Activated CD8-positive, alpha-beta memory T cell treated with anti-CD3 and anti-CD28 coated beads, Interleukin-2, amount 50 U/mL, for 4 hours (primary cell): ENCODE measurements at regions not wholly inside any gene's neighbourhood (a gene's known extent, or its start where the extent isn't known, plus 50 kb on each side); places are given as distances from the start of the nearest gene placed in this dataset.

Experiments used
- DNase-seq: peaks from one replicate; pipeline ENCODE4 v3.0.0-alpha.2; 2020

GRCh38 chr6:104301951-104302350, 557.8 kb downstream of the HACE1 start:
- no peak for DNase-seq

GRCh38 chr6:104286641-104287040, 573.1 kb downstream of the HACE1 start:
- DNase-seq = no peak

GRCh38 chr6:104284872-104285271, 574.8 kb downstream of the HACE1 start:
- DNase-seq = no peak

- no peak for DNase-seq
Observed at GRCh38 chr6:104282581-104282980, 577.1 kb downstream of the HACE1 start.

GRCh38 chr6:104281370-104281769, 578.3 kb downstream of the HACE1 start:
- no peak for DNase-seq

GRCh38 chr6:104268389-104268788, 591.3 kb downstream of the HACE1 start:
- no peak for DNase-seq

GRCh38 chr6:104266922-104267321, 592.8 kb downstream of the HACE1 start:
- no peak for DNase-seq

- DNase-seq = no peak
Observed at GRCh38 chr6:104256646-104257045, 603.1 kb downstream of the HACE1 start.

GRCh38 chr6:104253236-104253635, 606.5 kb downstream of the HACE1 start:
- DNase-seq = no peak

- DNase-seq = no peak
Observed at GRCh38 chr6:104252276-104252675, 607.4 kb downstream of the HACE1 start.

- DNase-seq = no peak
Observed at GRCh38 chr6:104251651-104252050, 608.1 kb downstream of the HACE1 start.

GRCh38 chr6:104240865-104241264, 618.9 kb downstream of the HACE1 start:
- DNase-seq = no peak

GRCh38 chr6:104239971-104240370, 619.7 kb downstream of the HACE1 start:
- no peak for DNase-seq

GRCh38 chr6:104229057-104229456, 630.7 kb downstream of the HACE1 start:
- DNase-seq = no peak

GRCh38 chr6:104227508-104227907, 632.2 kb downstream of the HACE1 start:
- no peak for DNase-seq

- DNase-seq = no peak
Observed at GRCh38 chr6:104226790-104227446, 632.8 kb downstream of the HACE1 start.

GRCh38 chr6:104218116-104218515, 641.6 kb downstream of the HACE1 start:
- DNase-seq = no peak

GRCh38 chr6:104214901-104215300, 644.8 kb downstream of the HACE1 start:
- no peak for DNase-seq

GRCh38 chr6:104212977-104213668, 646.6 kb downstream of the HACE1 start:
- no peak for DNase-seq

GRCh38 chr6:104207635-104208034, 652.1 kb downstream of the HACE1 start:
- no peak for DNase-seq

GRCh38 chr6:104201557-104201956, 658.2 kb downstream of the HACE1 start:
- DNase-seq = no peak

GRCh38 chr6:104187616-104188015, 672.1 kb downstream of the HACE1 start:
- DNase-seq = no peak

- DNase-seq = no peak
Observed at GRCh38 chr6:104186831-104187230, 672.9 kb downstream of the HACE1 start.

- DNase-seq = no peak
Observed at GRCh38 chr6:104183816-104184435, 675.8 kb downstream of the HACE1 start.
